WTC11 (cell line): ENCODE measurements at regions not wholly inside any gene's neighbourhood (a gene's known extent, or its start where the extent isn't known, plus 50 kb on each side); places are given as distances from the start of the nearest gene placed in this dataset.

Experiments
- TF ChIP-seq, protein P1 (sequence below): fragments of 250-450 bp; sonication (Bioruptor Pico); IDR thresholded peaks from 2 replicates; pipeline ENCODE4 v1.8.0; 2021; ENCODE audit warnings: mild to moderate bottlenecking
- TF ChIP-seq, protein P2 (sequence below): sonication (generic); formaldehyde crosslinking; IDR thresholded peaks from 2 replicates; pipeline ENCODE4 v1.8.1; 2023; ENCODE audit warnings: mild to moderate bottlenecking, moderate library complexity, missing genetic modification reagents
- TF ChIP-seq, protein P3 (sequence below): sonication (generic); formaldehyde crosslinking; IDR thresholded peaks from 2 replicates; pipeline ENCODE4 v1.8.1; 2022; ENCODE audit warnings: missing genetic modification reagents, borderline replicate concordance

DNA sequence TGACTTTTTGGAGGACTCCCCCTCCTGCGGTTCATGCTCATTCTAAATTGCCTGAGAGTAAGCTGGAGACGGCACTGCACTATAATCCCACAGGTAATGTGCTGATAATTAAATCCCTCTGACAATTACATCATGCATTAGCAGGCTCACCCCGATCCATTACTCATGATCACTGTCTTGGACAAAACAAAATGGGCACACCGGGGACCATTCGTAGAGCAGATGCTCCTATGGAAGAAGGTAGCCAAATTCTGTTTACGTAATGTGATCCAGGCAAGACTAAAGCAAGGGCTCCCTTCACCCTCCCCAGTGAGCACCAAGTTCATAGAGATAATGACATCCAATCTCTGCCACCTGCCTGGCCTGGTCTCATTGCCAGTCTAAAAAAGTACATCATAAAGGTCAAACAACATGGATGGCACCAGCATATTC lies 657.1 kb upstream of the SOX11 start:
- TF ChIP-seq, protein P1, sequence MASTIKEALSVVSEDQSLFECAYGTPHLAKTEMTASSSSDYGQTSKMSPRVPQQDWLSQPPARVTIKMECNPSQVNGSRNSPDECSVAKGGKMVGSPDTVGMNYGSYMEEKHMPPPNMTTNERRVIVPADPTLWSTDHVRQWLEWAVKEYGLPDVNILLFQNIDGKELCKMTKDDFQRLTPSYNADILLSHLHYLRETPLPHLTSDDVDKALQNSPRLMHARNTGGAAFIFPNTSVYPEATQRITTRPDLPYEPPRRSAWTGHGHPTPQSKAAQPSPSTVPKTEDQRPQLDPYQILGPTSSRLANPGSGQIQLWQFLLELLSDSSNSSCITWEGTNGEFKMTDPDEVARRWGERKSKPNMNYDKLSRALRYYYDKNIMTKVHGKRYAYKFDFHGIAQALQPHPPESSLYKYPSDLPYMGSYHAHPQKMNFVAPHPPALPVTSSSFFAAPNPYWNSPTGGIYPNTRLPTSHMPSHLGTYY (CRISPR knock-in tag), result no peak
- TF ChIP-seq, protein P2, sequence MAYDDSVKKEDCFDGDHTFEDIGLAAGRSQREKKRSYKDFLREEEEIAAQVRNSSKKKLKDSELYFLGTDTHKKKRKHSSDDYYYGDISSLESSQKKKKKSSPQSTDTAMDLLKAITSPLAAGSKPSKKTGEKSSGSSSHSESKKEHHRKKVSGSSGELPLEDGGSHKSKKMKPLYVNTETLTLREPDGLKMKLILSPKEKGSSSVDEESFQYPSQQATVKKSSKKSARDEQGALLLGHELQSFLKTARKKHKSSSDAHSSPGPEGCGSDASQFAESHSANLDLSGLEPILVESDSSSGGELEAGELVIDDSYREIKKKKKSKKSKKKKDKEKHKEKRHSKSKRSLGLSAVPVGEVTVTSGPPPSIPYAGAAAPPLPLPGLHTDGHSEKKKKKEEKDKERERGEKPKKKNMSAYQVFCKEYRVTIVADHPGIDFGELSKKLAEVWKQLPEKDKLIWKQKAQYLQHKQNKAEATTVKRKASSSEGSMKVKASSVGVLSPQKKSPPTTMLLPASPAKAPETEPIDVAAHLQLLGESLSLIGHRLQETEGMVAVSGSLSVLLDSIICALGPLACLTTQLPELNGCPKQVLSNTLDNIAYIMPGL (CRISPR knock-in tag), result no peak
- TF ChIP-seq, protein P3, sequence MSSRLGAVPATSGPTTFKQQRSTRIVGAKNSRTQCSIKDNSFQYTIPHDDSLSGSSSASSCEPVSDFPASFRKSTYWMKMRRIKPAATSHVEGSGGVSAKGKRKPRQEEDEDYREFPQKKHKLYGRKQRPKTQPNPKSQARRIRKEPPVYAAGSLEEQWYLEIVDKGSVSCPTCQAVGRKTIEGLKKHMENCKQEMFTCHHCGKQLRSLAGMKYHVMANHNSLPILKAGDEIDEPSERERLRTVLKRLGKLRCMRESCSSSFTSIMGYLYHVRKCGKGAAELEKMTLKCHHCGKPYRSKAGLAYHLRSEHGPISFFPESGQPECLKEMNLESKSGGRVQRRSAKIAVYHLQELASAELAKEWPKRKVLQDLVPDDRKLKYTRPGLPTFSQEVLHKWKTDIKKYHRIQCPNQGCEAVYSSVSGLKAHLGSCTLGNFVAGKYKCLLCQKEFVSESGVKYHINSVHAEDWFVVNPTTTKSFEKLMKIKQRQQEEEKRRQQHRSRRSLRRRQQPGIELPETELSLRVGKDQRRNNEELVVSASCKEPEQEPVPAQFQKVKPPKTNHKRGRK (CRISPR knock-in tag), result no peak
